ENCODE measurements at regions not wholly inside any gene's neighbourhood (a gene's known extent, or its start where the extent isn't known, plus 50 kb on each side); places are given as distances from the start of the nearest gene placed in this dataset.

DNA sequence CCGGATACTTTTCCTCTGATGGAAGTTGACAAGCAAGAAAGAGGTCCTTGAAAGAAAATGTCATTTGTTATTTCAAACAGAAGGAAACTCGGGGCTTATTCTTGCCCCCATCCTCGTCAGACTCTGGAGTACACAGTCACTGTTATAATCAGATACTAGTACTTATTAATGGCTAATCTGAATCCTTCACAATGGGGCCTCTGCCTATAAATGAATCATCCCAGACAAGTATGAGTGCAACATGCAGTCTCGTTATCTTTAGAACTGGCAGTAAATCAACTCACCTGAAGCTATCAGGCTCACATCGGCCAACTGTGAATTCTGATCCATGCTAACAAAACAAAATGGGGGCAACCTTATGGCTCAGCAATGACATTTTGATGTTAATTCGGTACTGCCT, 216.7 kb downstream of the GRIN2B start:
- no peak for DNase-seq (ENCODE audit: low spot score)

DNA sequence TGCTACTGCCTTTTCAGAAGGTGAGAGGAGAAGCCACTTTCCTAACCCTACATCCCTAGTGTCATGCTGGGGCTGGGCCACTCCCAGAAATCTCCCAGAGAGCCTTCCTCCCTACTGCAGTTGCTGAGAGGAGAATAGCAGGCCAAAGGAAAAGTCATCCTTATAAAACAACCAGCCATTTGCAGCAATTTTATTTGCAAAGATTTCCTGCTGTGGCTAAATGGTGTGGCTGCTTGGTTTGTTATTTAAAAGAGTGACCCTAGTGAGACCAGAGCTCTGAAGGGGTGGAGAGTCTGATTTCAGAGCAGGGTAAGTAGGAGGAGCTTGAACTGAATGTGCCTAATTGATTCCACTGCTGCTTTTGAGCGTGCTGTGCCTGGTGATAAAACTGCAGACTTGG, 232.0 kb downstream of the GRIN2B start:
- no peak for DNase-seq (ENCODE audit: low spot score)

DNA sequence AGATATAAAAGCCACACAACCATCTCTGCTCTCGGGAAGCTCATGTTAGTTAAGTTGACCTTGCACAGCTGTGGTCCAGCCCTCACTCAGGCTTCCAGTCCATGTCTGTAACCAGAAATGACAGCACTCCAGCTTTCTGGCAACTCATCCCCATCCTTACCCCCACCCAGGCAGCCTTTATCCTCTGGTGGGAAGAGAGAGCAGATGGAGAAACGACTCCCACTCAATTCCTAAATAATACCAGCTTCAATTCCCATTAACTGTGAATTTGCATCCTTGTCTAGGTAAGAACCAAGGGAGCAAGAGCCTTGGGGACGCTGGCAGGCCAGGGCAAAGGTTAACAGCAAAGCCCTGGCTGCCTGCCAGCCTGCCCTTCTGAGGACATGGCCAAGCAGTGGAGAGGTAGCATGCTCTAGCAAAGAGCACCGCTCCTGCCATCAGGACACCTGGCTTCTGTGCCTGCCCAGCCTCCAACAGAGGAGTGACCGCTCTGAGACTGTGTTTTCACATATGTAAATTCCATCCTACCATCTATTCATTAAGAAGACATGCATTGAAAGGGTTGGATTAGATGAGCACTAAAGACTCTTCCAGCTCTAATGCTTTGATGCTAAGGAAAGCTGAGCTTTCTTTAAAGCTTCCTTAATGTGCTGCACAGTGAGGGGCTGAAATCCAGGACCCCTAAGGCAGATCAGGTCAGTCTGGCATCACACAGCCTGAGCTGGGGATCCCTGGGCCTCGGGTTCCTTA, 236.1 kb downstream of the GRIN2B start:
- no peak for DNase-seq (ENCODE audit: low spot score)

DNA sequence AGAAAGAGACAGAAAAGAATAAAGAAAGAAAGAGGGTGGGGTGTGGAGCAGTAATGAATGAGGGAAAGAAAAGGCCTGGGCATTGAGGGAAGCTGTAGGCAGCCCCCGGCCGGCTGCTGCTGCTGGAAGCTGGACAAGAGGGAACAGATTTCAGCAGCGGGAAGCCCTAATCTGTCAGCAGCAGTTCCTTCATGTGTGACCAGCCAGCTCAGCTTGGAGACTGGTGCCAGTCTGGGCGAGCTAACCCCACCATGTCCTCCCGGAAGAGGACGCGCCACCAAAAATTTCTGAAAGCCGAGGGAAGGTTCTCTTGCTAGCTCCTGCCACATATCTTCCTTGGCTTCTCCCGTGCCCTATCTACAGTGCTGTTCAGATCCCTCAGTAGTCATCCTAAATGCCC, 236.8 kb downstream of the GRIN2B start:
- DNase-seq (ENCODE audit: low spot score): no peak

DNA sequence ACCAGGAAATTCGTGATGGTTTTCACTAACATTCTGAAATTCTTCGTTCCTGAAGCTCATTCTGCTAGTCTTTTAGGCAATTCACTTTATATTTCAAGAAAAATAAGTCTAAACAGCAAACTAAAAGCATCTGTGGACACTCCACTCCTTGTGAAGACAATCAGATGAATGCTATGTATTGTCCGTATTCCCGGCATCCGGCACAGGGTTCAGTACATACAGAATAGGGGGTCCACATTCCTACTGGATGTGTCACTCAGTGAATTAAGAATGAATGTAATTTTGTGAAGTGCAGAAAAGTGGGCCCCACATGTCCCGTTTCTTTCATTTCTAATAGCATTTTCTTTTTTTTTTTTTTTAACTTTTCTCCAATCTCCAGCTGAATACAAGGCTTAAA, 241.3 kb downstream of the GRIN2B start:
- DNase-seq (ENCODE audit: low spot score): no peak

DNA sequence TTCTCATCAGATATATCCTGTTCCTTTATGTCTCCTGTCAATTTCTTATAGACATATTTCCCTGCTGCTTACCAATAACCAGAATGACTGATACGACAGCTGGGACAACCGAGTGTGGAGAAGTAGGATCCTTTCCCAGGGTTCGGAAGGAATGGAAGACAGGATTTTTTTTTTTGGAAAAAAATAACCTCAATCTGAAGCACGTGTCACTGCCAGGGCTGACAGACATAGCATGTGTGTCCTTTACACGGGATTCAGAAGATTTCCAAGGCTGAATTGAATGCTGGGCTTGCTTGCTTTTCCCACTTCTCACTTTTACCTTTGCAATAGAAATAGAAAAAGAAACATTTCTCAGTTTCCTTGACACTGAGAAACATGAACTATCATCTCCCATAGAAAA, 245.7 kb downstream of the GRIN2B start:
- no peak for DNase-seq (ENCODE audit: low spot score)

DNA sequence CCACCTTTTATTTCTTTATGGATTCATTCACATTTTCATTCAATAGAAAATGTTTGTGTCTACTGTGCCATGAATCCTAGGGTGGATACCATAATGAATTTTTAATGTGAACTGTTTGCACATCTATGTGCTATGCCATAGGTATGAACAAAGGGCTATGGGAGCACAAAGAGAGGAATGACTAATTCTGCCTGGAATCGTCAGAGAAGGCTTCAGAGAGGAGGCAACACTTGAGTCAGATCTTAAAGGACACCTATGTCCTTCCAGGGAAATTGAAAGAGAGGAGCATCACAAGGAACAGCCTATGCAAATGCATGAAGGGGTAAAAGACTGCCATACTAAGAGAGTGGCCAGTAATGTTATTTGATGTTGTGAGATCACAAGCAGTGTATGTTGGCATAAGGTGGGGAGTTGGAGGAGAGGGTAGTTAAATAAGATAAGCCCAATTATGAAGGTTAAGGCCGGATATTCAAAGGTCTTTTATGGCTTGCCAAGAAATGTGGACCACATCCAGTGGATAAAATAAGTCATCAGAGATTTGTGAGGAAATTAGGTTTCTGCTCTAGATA, 246.7 kb downstream of the GRIN2B start:
- DNase-seq (ENCODE audit: low spot score): no peak

DNA sequence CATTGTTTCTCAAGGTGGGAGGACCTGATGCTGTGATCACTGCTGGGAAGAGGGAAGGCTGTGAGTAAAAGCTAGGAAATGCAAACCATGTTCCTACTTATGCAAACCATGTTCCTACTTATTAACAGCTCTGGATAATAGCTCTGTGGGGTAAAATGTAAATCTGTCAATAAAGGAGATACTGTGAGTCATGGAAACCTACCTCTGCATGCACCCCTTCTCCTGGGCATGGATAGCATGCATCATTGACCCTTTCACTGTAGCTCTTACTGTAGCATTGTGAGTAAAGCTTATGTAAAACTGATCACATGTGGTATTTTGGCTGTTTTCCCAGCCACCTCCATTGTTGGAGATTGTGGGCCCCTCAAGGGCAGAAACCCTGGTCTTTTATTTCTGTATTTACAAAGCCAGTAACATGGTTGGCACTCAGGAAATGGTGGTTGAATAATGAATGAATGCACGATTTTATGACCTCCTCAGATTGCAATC, 253.7 kb downstream of the GRIN2B start:
- no peak for DNase-seq (ENCODE audit: low spot score)

DNA sequence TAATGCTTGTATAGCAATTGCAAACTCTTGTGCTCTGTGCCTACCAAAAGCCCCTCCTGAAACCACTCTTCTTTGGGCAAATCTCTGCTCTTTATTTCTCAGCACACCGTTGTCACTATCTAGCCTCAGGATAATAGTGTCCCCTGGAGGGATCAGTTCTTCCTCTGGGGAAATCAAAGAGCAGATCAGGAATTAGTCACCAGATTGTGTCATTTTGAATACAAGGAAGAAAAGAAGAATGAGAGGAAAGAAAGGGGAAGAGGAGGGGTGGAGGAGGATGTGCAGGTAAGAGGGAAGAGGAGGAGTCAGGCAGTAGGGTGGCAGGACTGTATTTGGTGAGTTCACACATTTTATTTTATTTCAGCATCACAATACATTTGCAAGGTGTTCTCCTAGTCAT, 256.4 kb downstream of the GRIN2B start:
- no peak for DNase-seq (ENCODE audit: low spot score)

DNA sequence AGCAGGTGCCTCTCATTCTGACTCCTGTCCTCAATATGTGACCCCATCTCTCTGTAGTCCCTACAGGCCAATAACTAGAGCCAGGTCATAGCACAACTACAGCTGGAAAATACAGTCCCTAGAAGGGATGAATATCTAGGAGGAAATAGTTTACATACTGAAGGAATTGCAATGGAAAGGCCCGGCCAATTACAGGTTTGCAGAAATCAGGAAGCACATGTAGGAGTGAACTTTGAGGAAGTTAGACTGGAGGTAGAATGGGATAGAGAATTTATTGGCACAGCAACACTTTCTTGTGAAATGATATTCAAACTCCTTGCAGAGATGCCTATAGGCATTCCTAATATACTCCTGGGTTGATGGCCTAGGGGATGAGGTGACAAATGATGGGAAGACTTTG, 257.3 kb downstream of the GRIN2B start:
- DNase-seq (ENCODE audit: low spot score): no peak

DNA sequence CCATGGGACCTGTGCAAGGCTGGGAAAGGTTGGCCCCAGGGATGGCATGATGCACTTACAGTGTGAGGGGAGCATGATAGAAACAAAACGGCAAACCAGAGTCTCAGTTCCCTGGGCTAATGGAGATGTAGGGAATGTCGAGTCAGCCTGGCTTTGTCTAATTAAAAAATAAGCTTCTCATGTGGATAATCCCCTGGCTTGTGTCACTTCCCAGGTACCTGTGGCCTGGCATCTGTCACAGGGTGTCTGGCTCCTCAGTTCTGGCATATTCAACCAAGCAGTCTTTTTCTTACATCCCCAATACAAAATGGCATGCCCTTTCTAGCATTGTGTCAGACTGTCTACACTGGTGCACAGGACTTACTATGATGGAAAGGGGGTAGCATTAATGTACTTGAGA, 261.4 kb downstream of the GRIN2B start:
- no peak for DNase-seq (ENCODE audit: low spot score)

DNA sequence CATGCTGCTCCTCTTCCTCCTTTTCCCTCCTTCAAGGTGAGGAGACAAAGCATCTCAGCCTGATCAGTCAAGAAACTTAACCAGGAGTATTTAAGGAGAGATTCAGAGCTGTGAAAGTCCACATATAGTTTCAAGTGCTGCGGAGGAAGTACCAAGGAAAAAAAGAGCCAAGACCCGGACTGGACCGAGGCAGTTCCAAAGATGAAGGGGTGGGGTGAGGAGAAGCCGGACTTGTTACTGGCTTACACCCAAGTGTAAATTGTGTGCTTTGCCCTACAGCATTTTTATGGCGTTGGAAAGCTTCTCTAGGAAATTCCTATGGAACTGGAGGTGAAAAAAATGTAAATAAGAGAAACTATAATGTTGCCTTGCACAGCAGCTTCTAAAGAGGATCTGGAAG, 263.1 kb downstream of the GRIN2B start:
- DNase-seq (ENCODE audit: low spot score): no peak

DNA sequence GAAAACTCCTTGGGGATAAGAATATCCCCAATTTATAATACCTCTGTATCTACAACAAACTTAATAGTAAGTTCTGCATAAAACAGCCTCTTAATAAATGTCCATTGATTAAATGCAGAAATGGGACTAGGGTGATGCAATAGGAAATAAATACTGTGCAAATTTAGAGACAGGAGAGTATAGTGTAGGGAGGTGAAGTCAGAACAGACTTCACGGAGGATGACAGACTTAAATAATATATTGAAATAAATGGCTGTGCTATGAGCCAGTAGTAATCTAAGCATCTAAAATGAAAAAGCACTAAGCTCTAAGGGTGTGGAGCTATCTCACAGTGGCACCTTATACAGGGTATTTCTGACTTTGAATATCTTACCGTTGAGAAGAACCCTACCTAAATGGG, 265.3 kb downstream of the GRIN2B start:
- DNase-seq (ENCODE audit: low spot score): no peak

DNA sequence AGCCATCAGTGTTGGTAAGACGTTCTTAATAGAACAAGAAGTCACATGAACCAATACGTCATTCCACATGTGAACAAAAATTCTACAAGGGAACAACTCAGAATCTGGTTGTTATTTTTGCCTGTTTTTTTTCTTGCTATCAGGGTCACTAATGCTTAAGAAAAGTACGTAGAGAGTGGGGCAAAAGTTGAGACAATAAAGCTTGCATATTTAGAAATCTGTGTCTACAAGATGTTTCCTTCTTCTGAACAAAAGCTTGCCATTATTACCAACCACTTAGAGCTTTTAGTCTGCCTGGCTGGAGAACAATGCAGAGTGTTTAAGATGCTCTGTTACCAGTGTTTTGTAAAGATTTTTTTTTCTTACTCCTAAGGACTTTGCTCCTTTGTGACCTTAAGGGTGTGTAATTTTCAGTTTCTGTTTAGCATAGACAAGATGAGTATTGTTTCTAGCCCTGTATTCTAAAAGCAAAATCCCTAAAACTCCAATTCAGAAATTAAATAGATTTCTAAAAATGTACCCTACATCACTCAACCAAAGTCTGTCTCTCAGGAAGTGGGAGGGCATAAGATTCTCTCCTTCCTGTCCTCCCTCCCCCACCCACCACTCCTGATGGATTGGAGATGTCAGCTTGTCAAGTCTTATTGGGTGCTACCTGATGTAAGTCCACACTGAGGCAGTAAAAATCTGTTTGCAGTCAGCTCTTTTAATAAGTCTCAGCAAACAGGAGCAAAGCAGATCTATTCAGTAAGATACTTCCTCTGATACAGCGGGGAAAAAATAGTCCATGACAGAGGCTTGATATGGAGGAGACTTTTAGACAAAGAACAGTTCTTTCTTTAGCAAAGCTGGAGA, 267.6 kb downstream of the GRIN2B start:
- DNase-seq (ENCODE audit: low spot score): no peak

DNA sequence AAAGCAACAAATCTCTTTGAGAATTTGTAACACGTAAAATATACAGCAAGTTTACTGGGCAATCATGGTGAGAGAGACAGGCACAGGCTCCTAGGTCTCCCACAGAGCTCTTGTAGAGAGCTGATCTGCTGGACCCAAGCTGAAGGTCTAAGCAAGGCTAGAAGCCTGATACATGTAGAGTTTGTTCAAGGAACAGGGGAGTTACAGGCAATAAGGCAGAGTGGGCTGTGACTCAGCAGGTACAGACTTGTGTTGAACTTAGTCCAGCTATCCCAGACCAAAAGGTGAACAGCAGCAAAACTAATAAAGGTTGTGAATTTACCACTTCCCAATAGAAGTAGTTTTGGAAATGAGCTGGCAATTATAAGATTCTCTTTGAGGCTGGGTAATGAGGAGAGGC, 273.6 kb downstream of the GRIN2B start:
- no peak for DNase-seq (ENCODE audit: low spot score)

DNA sequence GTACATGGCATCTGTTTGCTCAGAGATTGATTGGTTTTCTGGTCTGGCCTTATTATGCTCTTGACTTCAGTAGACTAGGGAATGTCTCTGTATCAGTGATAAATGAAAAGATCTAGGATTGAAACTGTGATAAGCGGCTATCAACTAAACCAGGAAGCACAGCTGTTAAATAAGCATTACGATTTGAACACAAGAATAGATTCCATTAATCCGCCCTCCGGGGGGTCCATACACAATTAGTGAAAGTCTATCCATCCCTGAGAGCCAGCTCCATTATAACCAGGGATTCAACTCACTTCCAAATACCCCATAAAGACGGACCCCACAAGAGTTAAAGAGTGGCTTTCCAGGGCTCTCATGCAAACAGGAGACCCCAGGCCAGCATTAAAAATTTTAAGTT, 279.0 kb downstream of the GRIN2B start:
- no peak for DNase-seq (ENCODE audit: low spot score)

DNA sequence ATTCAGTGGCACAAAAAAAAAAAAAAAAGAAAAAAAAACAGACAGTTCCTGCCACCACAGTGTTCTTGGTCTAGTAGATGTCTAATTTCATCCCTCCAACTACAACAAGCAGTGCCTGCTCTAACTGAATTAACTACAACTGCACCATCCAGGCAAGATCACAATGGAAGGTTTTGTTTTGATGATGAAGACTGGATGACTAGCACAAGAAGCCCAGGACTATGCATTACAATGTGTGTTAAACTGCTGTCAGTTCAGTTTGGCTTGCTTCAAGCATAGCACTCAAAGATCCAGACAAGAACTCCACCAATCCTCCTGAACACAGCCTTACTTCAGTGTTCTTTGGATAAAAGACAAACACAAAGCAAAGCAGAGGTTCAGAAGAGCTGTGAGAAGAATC, 279.9 kb downstream of the GRIN2B start:
- DNase-seq (ENCODE audit: low spot score): no peak

DNA sequence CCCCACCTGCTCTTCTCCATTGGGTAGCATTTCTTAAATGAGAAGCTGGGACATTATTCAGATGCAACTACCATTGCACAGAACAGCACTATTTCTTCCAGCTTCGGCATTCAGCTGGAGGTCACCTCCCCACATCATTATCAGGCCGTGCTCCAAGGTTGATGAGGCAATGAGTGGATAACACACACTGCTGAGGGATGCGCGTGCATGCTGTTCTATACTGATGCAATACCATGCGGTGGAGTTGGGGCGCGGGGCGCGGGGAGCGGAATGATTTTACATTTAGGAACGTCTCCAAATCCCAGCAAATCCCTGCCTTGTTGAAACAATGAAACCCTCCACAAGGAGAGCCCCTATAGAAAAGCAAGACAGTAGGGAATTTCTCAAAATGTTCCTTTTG, 283.4 kb downstream of the GRIN2B start:
- no peak for DNase-seq (ENCODE audit: low spot score)

DNA sequence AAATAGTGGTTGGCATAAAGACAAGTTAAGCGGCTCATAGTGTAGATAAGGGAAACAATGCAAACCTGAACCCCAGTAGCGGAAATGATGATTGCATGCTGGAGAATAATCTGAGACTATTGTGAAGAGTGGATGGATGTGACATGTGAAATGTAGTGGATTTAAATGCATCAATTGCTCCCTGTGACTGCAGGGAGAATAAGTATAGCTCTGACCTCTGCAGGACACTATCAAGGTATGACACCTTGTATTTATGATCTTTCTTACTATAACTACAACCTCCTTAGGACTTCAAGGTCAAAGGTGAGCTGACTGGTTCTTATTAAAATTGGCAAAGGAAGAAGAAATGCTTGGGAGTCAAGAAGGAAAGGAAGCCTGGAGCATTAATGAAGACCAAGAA, 285.6 kb downstream of the GRIN2B start:
- no peak for DNase-seq (ENCODE audit: low spot score)

DNA sequence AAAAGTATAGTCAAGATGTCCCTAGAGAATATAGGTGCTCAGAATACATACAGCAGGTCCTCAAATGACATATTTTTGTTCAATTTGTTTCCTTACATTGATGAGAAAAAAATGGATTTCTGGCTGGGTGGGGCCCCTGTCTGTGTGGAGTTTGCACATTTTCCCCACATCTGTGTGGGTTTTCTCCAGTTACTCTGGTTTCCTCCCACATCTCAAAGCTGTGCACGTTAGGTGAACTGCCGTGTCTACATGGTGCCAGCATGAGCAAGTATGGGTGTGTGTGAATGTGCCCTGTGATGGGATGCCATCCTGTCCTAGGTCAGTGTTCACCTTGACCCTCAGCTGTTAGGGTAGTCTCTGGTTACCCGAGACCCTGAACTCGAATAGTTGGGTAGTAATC, 289.1 kb downstream of the GRIN2B start:
- no peak for DNase-seq (ENCODE audit: low spot score)

DNA sequence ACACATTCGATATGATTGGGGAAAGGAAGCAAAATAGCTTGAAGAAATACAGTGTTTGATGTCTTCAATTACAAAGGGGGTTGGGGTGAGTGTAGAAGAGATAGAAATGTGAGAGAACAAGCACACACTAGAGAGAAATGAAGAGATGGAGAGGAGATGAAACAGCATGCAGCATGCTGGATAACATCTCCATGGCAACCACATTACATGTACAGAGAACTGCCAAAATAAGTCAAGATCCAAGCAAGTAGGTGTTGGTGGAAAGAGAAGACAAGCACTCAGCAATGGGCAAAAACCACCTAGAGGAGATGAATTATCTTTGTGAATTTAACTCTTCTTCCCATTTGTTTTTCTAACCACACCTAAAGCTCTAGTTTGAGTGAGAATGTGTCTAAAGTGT, 289.8 kb downstream of the GRIN2B start:
- no peak for DNase-seq (ENCODE audit: low spot score)

DNA sequence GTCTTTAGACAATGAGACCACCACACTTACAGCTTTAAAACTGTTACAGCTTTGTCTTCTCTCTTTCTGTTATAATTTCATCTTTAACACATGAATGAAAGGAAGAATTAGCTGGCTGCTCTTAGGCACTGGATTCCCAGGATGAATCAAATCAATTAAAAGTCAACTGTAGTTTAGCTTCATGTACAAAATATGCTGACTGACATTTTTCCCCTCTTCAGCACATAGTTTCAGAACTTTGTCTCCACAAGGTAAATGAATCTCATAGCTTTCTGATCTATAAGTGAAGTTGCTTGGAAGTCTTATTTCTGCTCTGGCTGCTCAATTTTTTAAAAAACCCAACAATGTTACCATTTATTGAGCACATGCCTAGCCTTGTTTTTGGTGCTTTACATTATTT, 293.8 kb downstream of the GRIN2B start:
- no peak for DNase-seq (ENCODE audit: low spot score)

DNA sequence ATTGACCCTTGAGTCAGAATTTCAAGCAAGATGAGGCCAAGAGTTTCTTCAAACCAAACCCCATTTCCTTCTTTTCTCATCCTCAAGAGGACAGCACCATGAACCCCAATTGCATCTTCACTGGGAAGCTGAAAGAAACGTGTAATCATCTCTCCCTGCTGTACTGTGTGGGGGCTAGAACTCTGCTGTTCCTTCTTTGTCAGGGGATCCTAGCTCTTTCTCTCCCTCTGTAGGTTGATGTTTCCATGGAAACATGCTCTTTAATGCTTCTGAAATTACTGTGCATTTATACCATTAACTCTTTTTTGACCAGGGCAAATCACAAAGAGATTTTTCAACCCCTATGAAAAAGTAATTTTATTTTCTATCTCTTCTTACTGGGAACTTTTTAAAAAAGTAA, 295.1 kb downstream of the GRIN2B start:
- DNase-seq (ENCODE audit: low spot score): no peak

All from AG08395 (cell line).